Loucy (cell line): ENCODE measurements at regions not wholly inside any gene's neighbourhood (a gene's known extent, or its start where the extent isn't known, plus 50 kb on each side); places are given as distances from the start of the nearest gene placed in this dataset.
"Not testable (repeated sequence)": the region's sequence is repeated elsewhere in the genome, so short reads cannot be mapped to it uniquely, and the experiment has no call there.

ENCODE experiments used
- H2AFZ ChIP-seq: fragments of 200-600 bp; sonication (generic); 2 replicates; pipeline ENCODE4 v1.6.0; 2016; ENCODE audit warnings: antibody characterized with exemption, mild to moderate bottlenecking, low read length, moderate library complexity
- H3F3A ChIP-seq: fragments of 200-600 bp; 2 replicates; pipeline ENCODE4 v1.6.0; 2016; ENCODE audit warnings: antibody characterized with exemption, low read depth, mild to moderate bottlenecking
- H3K27me3 ChIP-seq: fragments of 200-600 bp; sonication (generic); 2 replicates; pipeline ENCODE4 v1.6.1; 2014; ENCODE audit warnings: low read length, mild to moderate bottlenecking; ENCODE audit not compliant: insufficient read depth, poor library complexity, severe bottlenecking
- H3K36me3 ChIP-seq: fragments of 200-600 bp; sonication (generic); 2 replicates; pipeline ENCODE4 v1.6.1; 2016; ENCODE audit warnings: low read length; ENCODE audit not compliant: insufficient read depth
- H3K4me1 ChIP-seq: fragments of 200-600 bp; sonication (generic); 2 replicates; pipeline ENCODE4 v1.5.1; 2014; ENCODE audit warnings: low read length, mild to moderate bottlenecking; ENCODE audit not compliant: insufficient read depth, poor library complexity, severe bottlenecking
- H3K4me2 ChIP-seq: fragments of 200-600 bp; sonication (generic); 2 replicates; pipeline ENCODE4 v1.6.0; 2014; ENCODE audit warnings: antibody characterized with exemption, low read length, low read depth, mild to moderate bottlenecking; ENCODE audit not compliant: poor library complexity, severe bottlenecking
- H3K4me3 ChIP-seq: fragments of 200-600 bp; sonication (generic); 2 replicates; pipeline ENCODE4 v1.5.1; 2014; ENCODE audit warnings: low read length, mild to moderate bottlenecking, mixed read lengths; ENCODE audit not compliant: poor library complexity, severe bottlenecking
- H3K79me2 ChIP-seq: fragments of 200-600 bp; sonication (generic); 2 replicates; pipeline ENCODE4 v1.6.1; 2014; ENCODE audit warnings: low read length; ENCODE audit not compliant: insufficient read depth
- H3K9ac ChIP-seq: fragments of 200-600 bp; sonication (generic); 2 replicates; pipeline ENCODE4 v1.6.0; 2014; ENCODE audit warnings: mild to moderate bottlenecking, low read depth, low read length, moderate library complexity; ENCODE audit not compliant: poor library complexity, severe bottlenecking
- H3K9me2 ChIP-seq: fragments of 200-600 bp; sonication (generic); replicated peaks from 2 replicates; pipeline ENCODE4 v1.6.1; 2016; ENCODE audit warnings: low read depth, low read length, mixed read lengths
- H3K9me3 ChIP-seq: fragments of 200-600 bp; sonication (generic); 2 replicates; pipeline ENCODE4 v1.6.1; 2014; ENCODE audit warnings: mild to moderate bottlenecking, antibody characterized with exemption, low read length, low read depth; ENCODE audit not compliant: insufficient read depth
- H4K20me1 ChIP-seq: fragments of 200-600 bp; sonication (generic); 2 replicates; pipeline ENCODE4 v1.6.0; 2014; ENCODE audit warnings: antibody characterized with exemption, low read length, mild to moderate bottlenecking; ENCODE audit not compliant: insufficient read depth, poor library complexity, severe bottlenecking

DNA sequence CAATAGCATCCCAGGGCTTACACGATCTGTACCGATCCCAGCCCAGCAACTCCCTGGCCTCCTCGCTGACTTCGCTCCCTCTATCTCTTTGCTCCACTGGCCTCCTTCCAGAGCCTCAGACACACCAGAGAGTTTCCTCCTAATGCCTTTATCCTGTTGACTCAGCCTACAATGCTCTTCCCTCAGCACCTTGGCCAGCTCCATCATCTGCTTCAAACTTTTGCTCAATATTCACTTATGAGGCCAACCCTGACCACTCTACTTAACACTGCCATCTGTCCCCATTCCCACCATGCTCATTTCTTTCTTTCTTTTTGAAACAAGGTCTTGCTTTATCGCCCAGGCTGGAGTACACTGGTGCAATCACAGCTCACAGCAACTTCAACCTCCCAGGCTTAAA is 180.9 kb downstream of the CEP170 start:
- H3K4me1 ChIP-seq, H2AFZ ChIP-seq, H3K9ac ChIP-seq, H3K79me2 ChIP-seq, H3K36me3 ChIP-seq, H3K27me3 ChIP-seq, H3F3A ChIP-seq, H3K4me3 ChIP-seq, H3K9me3 ChIP-seq, H3K9me2 ChIP-seq, H3K4me2 ChIP-seq, H4K20me1 ChIP-seq: not testable (repeated sequence)

DNA sequence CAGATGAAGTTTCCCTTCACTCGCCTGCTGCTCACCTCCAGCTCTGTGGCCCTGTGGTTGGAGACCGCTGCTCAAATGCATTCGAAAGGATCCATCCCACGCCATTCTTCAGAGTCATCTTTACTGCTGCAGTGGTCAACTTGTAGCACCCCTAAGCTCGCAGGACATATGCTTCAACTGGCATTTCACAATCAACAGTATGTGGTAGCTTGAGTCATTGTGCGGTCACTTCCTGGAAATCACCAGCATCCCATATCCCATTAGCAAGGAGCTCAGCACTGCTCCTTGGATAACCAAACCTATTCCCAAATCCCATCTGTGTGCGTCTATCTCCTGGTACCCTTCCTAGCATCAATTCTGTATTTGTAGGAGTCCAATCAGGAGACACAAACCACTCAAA is 188.0 kb downstream of the CEP170 start:
- H3K4me1 ChIP-seq, H3K9ac ChIP-seq, H4K20me1 ChIP-seq, H3K27me3 ChIP-seq, H2AFZ ChIP-seq, H3K9me3 ChIP-seq, H3F3A ChIP-seq, H3K36me3 ChIP-seq, H3K4me2 ChIP-seq, H3K79me2 ChIP-seq, H3K9me2 ChIP-seq, H3K4me3 ChIP-seq: not testable (repeated sequence)

DNA sequence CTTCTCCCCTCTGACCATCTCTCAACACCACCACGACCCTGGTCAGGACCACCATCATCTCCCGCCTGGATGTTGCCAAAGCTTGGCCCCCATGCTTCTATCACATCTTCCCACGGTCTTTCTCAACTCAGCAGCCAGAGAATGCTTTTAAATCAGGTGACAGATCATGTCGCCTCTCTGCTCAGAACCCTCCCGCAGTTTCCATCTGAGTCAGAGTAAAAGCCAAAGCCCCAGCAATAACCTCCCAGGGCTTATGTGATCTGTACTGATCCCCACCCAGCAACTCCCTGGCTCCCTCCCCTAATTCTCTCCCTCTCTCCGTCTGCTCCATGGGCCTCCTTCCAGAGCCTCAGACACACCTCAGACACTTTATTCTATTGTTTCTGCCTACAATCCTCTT is 193.1 kb downstream of the CEP170 start:
- H3K4me1 ChIP-seq, H3K9me2 ChIP-seq, H4K20me1 ChIP-seq: not testable (repeated sequence)

DNA sequence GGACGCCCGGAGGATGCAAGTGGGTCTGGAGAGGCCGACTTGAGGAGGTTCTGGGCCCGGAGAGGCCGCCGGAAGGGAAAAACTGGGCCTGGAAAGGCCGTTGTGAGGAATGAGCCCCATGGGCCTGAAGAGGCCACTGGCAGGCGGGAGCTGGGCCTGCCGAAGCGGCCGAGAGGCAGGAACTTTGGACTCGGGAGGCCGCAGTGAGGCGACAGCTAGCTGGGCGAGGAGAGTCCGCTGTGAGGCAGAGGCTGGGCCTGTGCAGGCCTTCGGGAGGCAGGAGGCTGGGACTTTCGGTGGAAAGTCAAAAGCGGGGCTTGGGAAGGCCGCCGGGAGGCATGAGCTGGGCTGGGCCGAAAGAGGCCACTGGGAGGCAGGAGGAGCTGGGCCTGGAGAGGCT is 199.6 kb downstream of the CEP170 start:
- not testable (repeated sequence) for H3F3A ChIP-seq, H3K4me1 ChIP-seq

More for the DNA sequence above, 193.1 kb downstream of the CEP170 start:
- H2AFZ ChIP-seq, H3K4me2 ChIP-seq, H3K79me2 ChIP-seq, H3K9ac ChIP-seq, H3K27me3 ChIP-seq, H3K36me3 ChIP-seq, H3F3A ChIP-seq, H3K4me3 ChIP-seq, H3K9me3 ChIP-seq: not testable (repeated sequence)

GRCh38 chr1:243055091-243055490 is 200.0 kb downstream of the CEP170 start:
- not testable (repeated sequence) for H3K9me3 ChIP-seq, H3K36me3 ChIP-seq, H3K4me2 ChIP-seq, H3K9me2 ChIP-seq, H3K79me2 ChIP-seq, H3K9ac ChIP-seq, H3K27me3 ChIP-seq, H3K4me1 ChIP-seq, H3K4me3 ChIP-seq, H2AFZ ChIP-seq, H4K20me1 ChIP-seq, H3F3A ChIP-seq

More for the DNA sequence above, 199.6 kb downstream of the CEP170 start:
- not testable (repeated sequence) for H3K4me2 ChIP-seq, H2AFZ ChIP-seq, H3K9ac ChIP-seq, H4K20me1 ChIP-seq, H3K79me2 ChIP-seq, H3K36me3 ChIP-seq, H3K4me3 ChIP-seq, H3K9me3 ChIP-seq, H3K9me2 ChIP-seq, H3K27me3 ChIP-seq

DNA sequence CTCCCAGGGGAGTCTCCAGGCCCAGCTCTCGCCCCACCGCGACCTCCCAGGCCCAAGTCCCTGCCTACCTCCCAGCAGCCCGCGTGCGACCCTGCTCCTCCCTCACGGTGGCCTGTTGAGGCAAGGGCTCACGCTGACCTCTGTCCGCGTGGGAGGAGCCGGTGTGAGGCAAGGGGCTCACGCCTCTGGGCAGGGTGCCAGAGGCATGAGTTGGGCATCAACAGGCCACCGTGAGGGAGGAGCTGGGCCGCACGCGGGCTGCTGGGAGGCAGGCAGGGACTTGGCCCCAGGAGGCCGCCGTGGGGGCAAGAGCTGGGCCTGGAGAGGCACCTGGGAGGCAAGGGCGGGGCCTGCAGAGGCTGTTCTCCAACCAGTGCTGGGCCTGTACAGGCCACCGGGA is 200.4 kb downstream of the CEP170 start:
- not testable (repeated sequence) for H3K79me2 ChIP-seq, H3K27me3 ChIP-seq, H4K20me1 ChIP-seq, H3K4me3 ChIP-seq, H3K4me1 ChIP-seq, H3F3A ChIP-seq, H3K4me2 ChIP-seq, H3K9me2 ChIP-seq, H3K9ac ChIP-seq, H2AFZ ChIP-seq, H3K9me3 ChIP-seq, H3K36me3 ChIP-seq

DNA sequence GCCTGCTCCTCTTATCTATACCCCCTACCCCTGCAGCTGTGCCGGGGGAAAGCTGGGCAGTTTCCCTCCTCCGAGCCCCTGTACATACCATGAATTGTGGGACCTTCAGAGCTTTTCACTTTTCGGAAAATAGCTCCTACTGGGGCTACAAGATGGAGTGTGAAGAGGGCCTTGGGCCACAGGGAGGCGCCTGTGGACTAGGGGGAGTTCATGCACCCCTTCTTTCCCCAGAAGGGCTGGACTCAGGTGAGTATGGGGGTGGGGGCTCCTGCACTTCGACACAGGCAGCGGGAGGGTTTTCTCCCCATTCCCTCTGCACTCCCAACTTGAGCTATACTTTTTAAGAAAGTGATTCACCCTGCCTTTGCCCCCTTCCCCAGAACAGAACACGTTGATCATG is 202.0 kb downstream of the CEP170 start:
- not testable (repeated sequence) for H3K4me1 ChIP-seq, H3K36me3 ChIP-seq, H3K4me3 ChIP-seq, H4K20me1 ChIP-seq, H2AFZ ChIP-seq, H3K9ac ChIP-seq, H3F3A ChIP-seq, H3K9me2 ChIP-seq, H3K27me3 ChIP-seq, H3K79me2 ChIP-seq, H3K4me2 ChIP-seq, H3K9me3 ChIP-seq

DNA sequence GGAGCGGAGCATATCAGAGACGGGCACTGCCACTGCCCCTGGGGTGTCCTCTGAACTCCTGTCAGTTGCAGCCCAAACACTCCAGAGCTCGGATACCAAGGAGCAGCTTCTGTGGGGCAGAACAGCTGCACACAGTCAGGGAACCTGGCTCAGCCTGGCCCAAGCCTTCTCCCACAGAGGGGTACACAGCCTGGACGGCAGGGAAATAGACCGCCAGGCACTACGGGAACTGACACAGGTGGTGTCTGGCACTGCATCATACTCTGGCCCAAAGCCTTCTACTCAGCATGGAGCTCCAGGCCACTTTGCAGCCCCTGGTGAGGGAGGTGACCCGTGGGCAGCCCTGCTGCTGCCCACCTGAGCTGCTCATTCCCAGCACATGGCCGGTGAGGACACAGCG is 204.5 kb downstream of the CEP170 start:
- H2AFZ ChIP-seq, H3K9me2 ChIP-seq, H3K4me2 ChIP-seq, H3K27me3 ChIP-seq, H3K4me1 ChIP-seq, H3K79me2 ChIP-seq, H3K9me3 ChIP-seq, H3K4me3 ChIP-seq, H3K9ac ChIP-seq, H3K36me3 ChIP-seq, H4K20me1 ChIP-seq, H3F3A ChIP-seq: not testable (repeated sequence)
